ENCODE measurements at regions not wholly inside any gene's neighbourhood (a gene's known extent, or its start where the extent isn't known, plus 50 kb on each side); places are given as distances from the start of the nearest gene placed in this dataset.

GRCh38 chr9:22217254-22217653 is 208.1 kb upstream of the CDKN2B start:
- TF ChIP-seq CTCF (IDR thresholded peaks at IDR 0.05): no peak
- no peak for TF ChIP-seq POLR2A (IDR thresholded peaks at IDR 0.05)
- no peak for TF ChIP-seq POLR2AphosphoS5 (IDR thresholded peaks at IDR 0.05)

Measured in upper lobe of left lung (tissue), 4 donors.